ENCODE measurements at regions not wholly inside any gene's neighbourhood (a gene's known extent, or its start where the extent isn't known, plus 50 kb on each side); places are given as distances from the start of the nearest gene placed in this dataset.
A peak's percentile ranks its signal among the peaks of the same experiment; 100 is the strongest.

GRCh38 chr17:77503916-77504651 lies 363.3 kb downstream of the SEC14L1 start:
- no peak for FAIRE-seq
- H3K27ac ChIP-seq (ENCODE audit: extremely low read length, insufficient read depth, low read length) = no peak overlapping the region
- ChIA-PET CTCF (ENCODE audit: low intra/inter-chr PET ratio, low total read pairs) (no interaction called here), POLR2A (interaction anchor here (1.1 kb wide), 1 partner anchor 53 kb away, joined by 3 read pairs; no protein-coding TSS in a partner anchor)
- intact Hi-C loops (cut with micrococcal nuclease; ENCODE audit: unreplicated experiment) (no loop called here), in situ Hi-C loops (cut with HindIII; ENCODE audit: extremely low pct_ligation_motif_present, low pct_unique_long_range_greater_than_20kb) (no loop called here)
- TF ChIP-seq ZNF550 (CRISPR knock-in tag; IDR thresholded peaks at IDR 0.05; ENCODE audit: borderline replicate concordance) (no peak), AGO2 (optimal IDR thresholded peaks at IDR 0.05; ENCODE audit: low read depth, low read length) (peak; percentile 57), ZNF432 (CRISPR knock-in tag; IDR thresholded peaks at IDR 0.05; ENCODE audit: borderline replicate concordance) (no peak), PLSCR1 (CRISPR knock-in tag; IDR thresholded peaks at IDR 0.05; ENCODE audit: borderline replicate concordance) (no peak), ZNF687 (CRISPR knock-in tag; IDR thresholded peaks at IDR 0.05) (no peak), NONO (IDR thresholded peaks at IDR 0.05) (no peak), NONO (CRISPR knock-in tag; conservative IDR thresholded peaks at IDR 0.05) (no peak), ZNF790 (CRISPR knock-in tag; IDR thresholded peaks at IDR 0.05; ENCODE audit: borderline replicate concordance) (no peak), PHF21A (CRISPR knock-in tag; IDR thresholded peaks at IDR 0.05) (no peak), ZNF597 (CRISPR knock-in tag; IDR thresholded peaks at IDR 0.05) (no peak), ZNF7 (CRISPR knock-in tag; IDR thresholded peaks at IDR 0.05) (no peak), PCBP1 (IDR thresholded peaks at IDR 0.05; ENCODE audit: borderline replicate concordance, low read depth, low read length) (0 out of 2 replicates have a peak, but pooled peaks have one; percentile 89)
- TF ChIP-seq, protein P1, sequence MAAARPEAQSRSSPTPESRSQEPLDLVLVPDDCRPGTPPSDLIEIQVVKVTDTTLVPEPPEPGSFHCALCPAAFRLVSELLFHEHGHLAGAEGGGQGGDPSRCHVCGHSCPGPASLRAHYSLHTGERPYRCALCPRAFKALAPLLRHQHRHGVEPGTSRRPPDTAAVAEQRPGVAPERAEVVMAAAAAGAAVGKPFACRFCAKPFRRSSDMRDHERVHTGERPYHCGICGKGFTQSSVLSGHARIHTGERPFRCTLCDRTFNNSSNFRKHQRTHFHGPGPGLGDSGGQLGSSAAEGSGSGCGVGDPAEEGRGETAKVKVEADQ (CRISPR knock-in tag; IDR thresholded peaks at IDR 0.05; ENCODE audit: borderline replicate concordance) = no peak
- peaks cover 27% of the 10 kb centered on the region for H3K4me1 ChIP-seq (ENCODE audit: insufficient read depth, low read length)
- no peaks in the 10 kb centered on the region for H3K27me3 ChIP-seq (ENCODE audit: control insufficient read depth in 1 of 2, insufficient read depth in 2 of 2, low read length in 2 of 2)
- 79% methylated on average over 16 of the region's 18 CpGs for WGBS (ENCODE audit: low lambda C conversion rate)
- H3K9ac ChIP-seq (ENCODE audit: insufficient read depth, low read depth, low read length) = no peak overlapping the region
- peak; percentile 12 for ATAC-seq
- no peak overlapping the region for H3K4me3 ChIP-seq (replicated peaks in 1 of 3; ENCODE audit: insufficient read depth in 1 of 3, low read depth in 2 of 3, low read length in 3 of 3)
- H3K36me3 ChIP-seq (replicated peaks in 1 of 2; ENCODE audit: control insufficient read depth in 1 of 2, insufficient read depth in 2 of 2, low read length in 2 of 2) = peaks cover 3 to 10% of the 10 kb centered on the region in 2 experiments; a peak in 2 of 5 replicates
- no peaks in the 10 kb centered on the region for H3K79me2 ChIP-seq (ENCODE audit: insufficient read depth, low read length)
- H3K4me2 ChIP-seq (ENCODE audit: low read depth, low read length) = no peak overlapping the region
- DNase-seq (ENCODE audit: low spot score) = no peak
- H4K20me1 ChIP-seq (ENCODE audit: insufficient read depth, low read length) = no peaks in the 10 kb centered on the region
- no TSS peak for BruUV-seq (replicated peaks)
- H3K9me3 ChIP-seq (ENCODE audit: low read length) = no peaks in the 10 kb centered on the region
- no peak overlapping the region for H2AFZ ChIP-seq (ENCODE audit: low read length)

All from HepG2 (cell line).